H9 (cell line): ENCODE measurements at regions not wholly inside any gene's neighbourhood (a gene's known extent, or its start where the extent isn't known, plus 50 kb on each side); places are given as distances from the start of the nearest gene placed in this dataset.

ENCODE experiments used
- DNase-seq: peaks from one replicate; pipeline ENCODE4 v3.0.0-alpha.2; 2017
- H2AFZ ChIP-seq: one replicate; pipeline ENCODE4 v1.6.1; 2013; ENCODE audit warnings: mild to moderate bottlenecking, low read length, control low read depth, moderate library complexity
- H2AK5ac ChIP-seq: 2 replicates; pipeline ENCODE4 v1.6.1; 2013; ENCODE audit warnings: low read length, control low read depth, mixed read lengths; ENCODE audit not compliant: insufficient read length
- H2BK120ac ChIP-seq: one replicate; pipeline ENCODE4 v1.6.1; 2013; ENCODE audit warnings: low read depth, mild to moderate bottlenecking, low read length, control low read depth, inconsistent platforms; ENCODE audit not compliant: poor library complexity, severe bottlenecking
- H2BK12ac ChIP-seq: 2 replicates; pipeline ENCODE4 v1.6.1; 2013; ENCODE audit warnings: low read length, control low read depth, mixed read lengths, low read depth; ENCODE audit not compliant: insufficient read length
- H2BK15ac ChIP-seq: 2 replicates; pipeline ENCODE4 v1.6.1; 2013; ENCODE audit warnings: low read depth, low read length, control low read depth
- H2BK20ac ChIP-seq: one replicate; pipeline ENCODE4 v1.6.1; 2013; ENCODE audit warnings: low read depth, mild to moderate bottlenecking, low read length, control low read depth, inconsistent platforms; ENCODE audit not compliant: poor library complexity, severe bottlenecking
- H2BK5ac ChIP-seq: 2 replicates; pipeline ENCODE4 v1.6.1; 2013; ENCODE audit warnings: low read length, control low read depth, mixed read lengths; ENCODE audit not compliant: insufficient read length
- H3K14ac ChIP-seq: 2 replicates; pipeline ENCODE4 v1.6.1; 2013; ENCODE audit warnings: low read length, control low read depth; ENCODE audit not compliant: insufficient read depth
- H3K18ac ChIP-seq: 2 replicates; pipeline ENCODE4 v1.6.1; 2013; ENCODE audit warnings: low read depth, mild to moderate bottlenecking, mixed read lengths, low read length, control low read depth; ENCODE audit not compliant: insufficient read length
- H3K23ac ChIP-seq: 2 replicates; pipeline ENCODE4 v1.6.1; 2013; ENCODE audit warnings: low read length, control low read depth, mixed read lengths, low read depth; ENCODE audit not compliant: insufficient read length
- H3K23me2 ChIP-seq: 2 replicates; pipeline ENCODE4 v1.6.1; 2013; ENCODE audit warnings: low read depth, mild to moderate bottlenecking, mixed read lengths, low read length, control low read depth; ENCODE audit not compliant: insufficient read length, poor library complexity, severe bottlenecking
- H3K27ac ChIP-seq: 2 replicates; pipeline ENCODE4 v1.5.1; 2013; ENCODE audit warnings: low read length, control low read depth, mixed read lengths, low read depth; ENCODE audit not compliant: insufficient read length
- H3K27me3 ChIP-seq: 2 replicates; pipeline ENCODE4 v1.6.1; 2013; ENCODE audit warnings: low read length, control low read depth, inconsistent platforms; ENCODE audit not compliant: insufficient read depth
- H3K4ac ChIP-seq: 2 replicates; pipeline ENCODE4 v1.6.1; 2013; ENCODE audit warnings: low read depth, mild to moderate bottlenecking, control low read depth, inconsistent platforms, low read length, moderate library complexity
- H3K4me1 ChIP-seq: 2 replicates; pipeline ENCODE4 v1.6.1; 2013; ENCODE audit warnings: low read length, control low read depth, inconsistent platforms; ENCODE audit not compliant: insufficient read depth
- H3K4me2 ChIP-seq: 2 replicates; pipeline ENCODE4 v1.6.1; 2013; ENCODE audit warnings: low read length, control low read depth, mixed read lengths; ENCODE audit not compliant: insufficient read length, insufficient read depth
- H3K56ac ChIP-seq: 2 replicates; pipeline ENCODE4 v1.6.1; 2013; ENCODE audit warnings: low read depth, mild to moderate bottlenecking, mixed read lengths, low read length, control low read depth; ENCODE audit not compliant: insufficient read length
- H3K79me1 ChIP-seq: 2 replicates; pipeline ENCODE4 v1.6.1; 2013; ENCODE audit warnings: low read depth, mild to moderate bottlenecking, moderate library complexity, low read length, control low read depth, inconsistent platforms; ENCODE audit not compliant: insufficient read depth, poor library complexity, severe bottlenecking
- H3K79me2 ChIP-seq: 2 replicates; pipeline ENCODE4 v1.6.1; 2013; ENCODE audit warnings: low read length, control low read depth, inconsistent platforms; ENCODE audit not compliant: insufficient read depth
- H3K9ac ChIP-seq: 2 replicates; pipeline ENCODE4 v1.6.1; 2013; ENCODE audit warnings: low read length, control low read depth, mixed read lengths; ENCODE audit not compliant: insufficient read length; ENCODE audit errors: extremely low read depth
- H3K9me3 ChIP-seq: one replicate; pipeline ENCODE4 v1.6.1; 2013; ENCODE audit warnings: low read depth, low read length, inconsistent platforms; ENCODE audit not compliant: control insufficient read depth
- H3T11ph ChIP-seq: one replicate; pipeline ENCODE4 v1.6.1; 2013; ENCODE audit warnings: mild to moderate bottlenecking, low read length, control low read depth, inconsistent platforms
- H4K20me1 ChIP-seq: one replicate; pipeline ENCODE4 v1.6.1; 2013; ENCODE audit not compliant: control insufficient read depth, insufficient read length, insufficient read depth
- H4K5ac ChIP-seq: 2 replicates; pipeline ENCODE4 v1.6.1; 2013; ENCODE audit warnings: low read depth, mild to moderate bottlenecking, mixed read lengths, low read length, control low read depth; ENCODE audit not compliant: insufficient read length
- H4K8ac ChIP-seq: replicated peaks from 2 replicates; pipeline ENCODE4 v1.6.1; 2013; ENCODE audit warnings: low read length, control low read depth, mixed read lengths, low read depth; ENCODE audit not compliant: insufficient read length
- H4K91ac ChIP-seq: 2 replicates; pipeline ENCODE4 v1.6.1; 2013; ENCODE audit warnings: low read depth, mild to moderate bottlenecking, moderate library complexity, mixed read lengths, low read length, control low read depth; ENCODE audit not compliant: insufficient read length
- H3K27ac Mint-ChIP-seq, 3 experiments: 2 replicates in 2 of 3; 3 replicates in 1 of 3; pipeline ENCODE4 v1.8.0; 2020 to 2021; ENCODE audit warnings: mixed read lengths in 3 of 3, mild to moderate bottlenecking in 1 of 3, moderate library complexity in 1 of 3
- H3K27me3 Mint-ChIP-seq: 2 replicates; pipeline ENCODE4 v1.8.0; 2021; ENCODE audit warnings: low read depth, mild to moderate bottlenecking, moderate library complexity, mixed read lengths
- H3K36me3 Mint-ChIP-seq, 3 experiments: 2 replicates in 2 of 3; 3 replicates in 1 of 3; pipeline ENCODE4 v1.8.0; 2020 to 2021; ENCODE audit warnings: low read depth in 3 of 3, mixed read lengths in 3 of 3; ENCODE audit not compliant: insufficient read depth in 1 of 3
- H3K4me1 Mint-ChIP-seq, 2 experiments: 2 replicates each; pipeline ENCODE4 v1.8.0; 2020; ENCODE audit warnings: mixed read lengths in 2 of 2
- H3K4me3 Mint-ChIP-seq, 2 experiments: 2 replicates in 1 of 2; 3 replicates in 1 of 2; pipeline ENCODE4 v1.8.0; 2020 to 2021; ENCODE audit warnings: mild to moderate bottlenecking in 2 of 2, mixed read lengths in 2 of 2, moderate library complexity in 1 of 2
- H3K9me3 Mint-ChIP-seq, 2 experiments: 2 replicates in 1 of 2; 3 replicates in 1 of 2; pipeline ENCODE4 v1.8.0; 2020; ENCODE audit warnings: mild to moderate bottlenecking in 2 of 2, mixed read lengths in 2 of 2, moderate library complexity in 1 of 2
- CTCF ChIP-seq: fragments of 200-600 bp; sonication (generic); conservative IDR thresholded peaks from 3 replicates; pipeline ENCODE4 v1.8.0; 2021; ENCODE audit warnings: antibody characterized with exemption, mild to moderate bottlenecking
- WGBS: extraction: QIAGEN DNeasy Blood & Tissue Kit; methylation state at CpG from one replicate; pipeline ENCODE4 v1.1.7; 2013; ENCODE audit warnings: missing lambda C conversion rate, low lambda C conversion rate, mixed read lengths; ENCODE audit not compliant: insufficient read length; ENCODE audit errors: extremely low coverage; 5-methylcytosine and 5-hydroxymethylcytosine counted together

GRCh38 chr3:86814918-86815655 lies 175.9 kb downstream of the VGLL3 start:
- Histone ChIP-seq H3K23me2 (no peaks in the 10 kb centered on the region), H3K27ac (peak overlapping the region; percentile 81)

More at GRCh38 chr3:86814918-86815655, 175.9 kb downstream of the VGLL3 start:
- peak; percentile 36 for DNase-seq
- Mint-ChIP-seq H3K27me3 (no peaks in the 10 kb centered on the region), H3K36me3 (no peaks in the 10 kb centered on the region; a peak in 1 of 7 replicates), H3K4me3 (peak overlapping the region in 1 of 2 experiments; percentile 6; a peak in 1 of 5 replicates), H3K9me3 (no peaks in the 10 kb centered on the region), H3K27ac (peak overlapping the region; percentile 63 to 93 (median 71); a peak in 6 of 7 replicates), H3K4me1 (peaks cover 27 to 29% of the 10 kb centered on the region in 2 experiments)
- Histone ChIP-seq H2BK20ac (no peak overlapping the region), H3K56ac (no peak overlapping the region), H3K9me3 (no peaks in the 10 kb centered on the region), H3K79me1 (no peaks in the 10 kb centered on the region), H3K4me1 (peaks cover 5% of the 10 kb centered on the region; the same call in 1 of the 2 replicates), H3K18ac (no peak overlapping the region), H2BK15ac (no peak overlapping the region), H3K4me2 (peak overlapping the region; percentile 45), H3K9ac (no peak overlapping the region), H2AFZ (no peak overlapping the region), H3K4ac (no peak overlapping the region), H4K91ac (no peak overlapping the region), H3K79me2 (no peaks in the 10 kb centered on the region), H2BK120ac (no peak overlapping the region), H3K23ac (no peak overlapping the region), H4K5ac (no peak overlapping the region), H3K27me3 (no peaks in the 10 kb centered on the region), H3K14ac (no peak overlapping the region), H2BK12ac (no peak overlapping the region), H4K8ac (no peak overlapping the region), H3T11ph (no peak overlapping the region), H2BK5ac (no peak overlapping the region), H2AK5ac (no peak overlapping the region), H4K20me1 (no peaks in the 10 kb centered on the region)
- TF ChIP-seq CTCF: no peak
- no CpG with 5 or more reads among the region's 4 CpGs for WGBS
